T-cell (primary cell): ENCODE measurements at regions not wholly inside any gene's neighbourhood (a gene's known extent, or its start where the extent isn't known, plus 50 kb on each side); places are given as distances from the start of the nearest gene placed in this dataset.
A peak's percentile ranks its signal among the peaks of the same experiment; 100 is the strongest.
"Not testable (repeated sequence)": the region's sequence is repeated elsewhere in the genome, so short reads cannot be mapped to it uniquely, and the experiment has no call there.

Experiments used
- ATAC-seq, 4 experiments: fragments of 200-7000 bp in 3 of 4; fragments of 150-1000 bp in 1 of 4; cut with Tn5 transposase; replicated peaks in 1 of 4; 1 replicate in 3 of 4; 2 replicates in 1 of 4; pipeline ENCODE4 v1.10.0; 2021; ENCODE audit warnings: moderate library complexity in 3 of 4, mild to moderate bottlenecking in 2 of 4, moderate number of reproducible peaks in 1 of 4
- CTCF ChIA-PET, 2 donors: fragments of 300-600 bp; sonication (Branson Sonifier 250); formaldehyde crosslinking; loops; one replicate each; lab custom pipeline; 2022; ENCODE audit warnings: antibody characterized with exemption in 2 of 2; lab: Charles Lee
- POLR2A ChIA-PET, 2 donors: fragments of 300-600 bp; sonication (Branson Sonifier 250); formaldehyde crosslinking; loops; one replicate each; lab custom pipeline; 2022; ENCODE audit warnings: antibody characterized with exemption in 2 of 2; lab: Charles Lee
- DNase-seq, 35 experiments: peaks; one replicate each; pipeline versions ENCODE4 v3.0.0 to v3.0.0-alpha.2; 2013 to 2023
- H3K27ac ChIP-seq: one replicate; pipeline ENCODE4 v1.5.1; 2013; ENCODE audit warnings: low read length
- H3K27me3 ChIP-seq, 2 experiments: replicated peaks in 1 of 2; 1 replicate in 1 of 2; 2 replicates in 1 of 2; pipeline versions ENCODE4 v1.6.1 to v1.7.0; 2013; ENCODE audit warnings: low read length in 1 of 2, mixed read lengths in 1 of 2; ENCODE audit not compliant: control insufficient read depth in 2 of 2, insufficient read depth in 2 of 2; ENCODE audit errors: extremely low read depth in 1 of 2
- H3K36me3 ChIP-seq, 2 donors: 1 replicate in 1 of 2; 2 replicates in 1 of 2; pipeline versions ENCODE4 v1.6.1 to v1.7.0; 2013; ENCODE audit warnings: low read length in 1 of 2; ENCODE audit not compliant: control insufficient read depth in 2 of 2, insufficient read depth in 1 of 2; ENCODE audit errors: extremely low read depth in 1 of 2
- H3K4me1 ChIP-seq, 2 experiments: 1 replicate in 1 of 2; 2 replicates in 1 of 2; pipeline versions ENCODE4 v1.6.1 to v1.7.0; 2013; ENCODE audit warnings: low read length in 2 of 2, mixed read lengths in 1 of 2; ENCODE audit not compliant: insufficient read depth in 2 of 2, control insufficient read depth in 1 of 2; ENCODE audit errors: extremely low read depth in 1 of 2
- H3K4me3 ChIP-seq, 2 donors: 1 replicate in 1 of 2; 2 replicates in 1 of 2; pipeline versions ENCODE4 v1.5.1 to v1.7.0; 2013; ENCODE audit warnings: mild to moderate bottlenecking in 2 of 2, low read length in 1 of 2, moderate library complexity in 1 of 2; ENCODE audit not compliant: control insufficient read depth in 1 of 2; ENCODE audit errors: extremely low read depth in 1 of 2
- H3K9me3 ChIP-seq: 2 replicates; pipeline ENCODE4 v1.7.0; 2013
- H3K27ac Mint-ChIP-seq, 2 donors: one replicate each; pipeline ENCODE4 v1.8.0; 2020 to 2021; ENCODE audit warnings: mild to moderate bottlenecking in 2 of 2, mixed read lengths in 2 of 2
- H3K27me3 Mint-ChIP-seq, 2 donors: one replicate each; pipeline ENCODE4 v1.8.0; 2021 to 2022; ENCODE audit warnings: mixed read lengths in 2 of 2
- H3K36me3 Mint-ChIP-seq: one replicate; pipeline ENCODE4 v1.8.0; 2021; ENCODE audit warnings: mixed read lengths
- H3K4me1 Mint-ChIP-seq, 3 donors: one replicate each; pipeline ENCODE4 v1.8.0; 2020 to 2022; ENCODE audit warnings: mixed read lengths in 3 of 3, mild to moderate bottlenecking in 1 of 3
- H3K4me3 Mint-ChIP-seq, 3 donors: one replicate each; pipeline ENCODE4 v1.8.0; 2020 to 2022; ENCODE audit warnings: mild to moderate bottlenecking in 3 of 3, mixed read lengths in 3 of 3, moderate library complexity in 3 of 3
- H3K9me3 Mint-ChIP-seq, 3 donors: one replicate each; pipeline ENCODE4 v1.8.0; 2020 to 2022; ENCODE audit warnings: mixed read lengths in 3 of 3
- WGBS: methylation state at CpG from one replicate; pipeline ENCODE4 v1.1.5; 2013; ENCODE audit warnings: missing lambda C conversion rate; ENCODE audit not compliant: insufficient coverage; 5-methylcytosine and 5-hydroxymethylcytosine counted together

GRCh38 chr12:124471828-124472227 is 95.6 kb downstream of the NCOR2 start:
- no peak for DNase-seq
- Histone ChIP-seq H3K4me1 (peaks cover 1 to 14% of the 10 kb centered on the region in 2 experiments), H3K36me3 (peaks cover 31 to 51% of the 10 kb centered on the region in 2 donors), H3K27ac (no peak overlapping the region), H3K4me3 (no peak overlapping the region), H3K27me3 (no peaks in the 10 kb centered on the region), H3K9me3 (no peaks in the 10 kb centered on the region)
- Mint-ChIP-seq H3K27ac (no peak overlapping the region), H3K4me1 (peaks cover 3 to 29% (median 17%) of the 10 kb centered on the region in 3 donors), H3K27me3 (no peaks in the 10 kb centered on the region), H3K4me3 (no peak overlapping the region), H3K36me3 (peaks cover 58% of the 10 kb centered on the region), H3K9me3 (peaks cover 3 to 7% (median 7%) of the 10 kb centered on the region in 3 donors)
- no peak for ATAC-seq
- ChIA-PET CTCF (no interaction called here), POLR2A (no interaction called here)
- no CpG with 5 or more reads among the region's 2 CpGs for WGBS

- Mint-ChIP-seq H3K27me3 (no peaks in the 10 kb centered on the region), H3K36me3 (peaks cover 49% of the 10 kb centered on the region), H3K9me3 (peaks cover 3 to 7% (median 7%) of the 10 kb centered on the region in 3 donors), H3K4me1 (peaks cover 13 to 39% (median 27%) of the 10 kb centered on the region in 3 donors), H3K4me3 (no peak overlapping the region), H3K27ac (no peak overlapping the region)
- Histone ChIP-seq H3K4me3 (no peak overlapping the region), H3K9me3 (no peaks in the 10 kb centered on the region), H3K27ac (no peak overlapping the region), H3K36me3 (peaks cover 25 to 41% of the 10 kb centered on the region in 2 donors), H3K27me3 (no peaks in the 10 kb centered on the region), H3K4me1 (peaks cover 7 to 24% of the 10 kb centered on the region in 2 experiments)
- POLR2A ChIA-PET = no interaction called here
- WGBS = 97% methylated on average over 8 of the region's 10 CpGs
- CTCF ChIA-PET = no interaction called here
- ATAC-seq = no peak
- DNase-seq = no peak
Observed at GRCh38 chr12:124470806-124471205, 96.6 kb downstream of the NCOR2 start.

- no peak overlapping the region for H3K4me3 Mint-ChIP-seq
- no peaks in the 10 kb centered on the region for H3K27me3 Mint-ChIP-seq
- POLR2A ChIA-PET = no interaction called here
- Histone ChIP-seq H3K27ac (no peak overlapping the region), H3K9me3 (no peaks in the 10 kb centered on the region), H3K4me1 (peaks cover 10 to 30% of the 10 kb centered on the region in 2 experiments), H3K36me3 (peaks cover 28 to 39% of the 10 kb centered on the region in 2 donors), H3K4me3 (no peak overlapping the region), H3K27me3 (no peaks in the 10 kb centered on the region)
- ATAC-seq = no peak
- peaks cover 16 to 43% (median 34%) of the 10 kb centered on the region in 3 donors for H3K4me1 Mint-ChIP-seq
- DNase-seq = no peak
- no CpG with 5 or more reads among the region's 5 CpGs for WGBS
- peaks cover 48% of the 10 kb centered on the region for H3K36me3 Mint-ChIP-seq
- CTCF ChIA-PET = interaction anchor here (0.6 to 1.2 kb wide), 2 partner anchors 60 to 71 kb away, joined by 4 to 5 read pairs; no protein-coding TSS in a partner anchor
- peaks cover 3 to 7% (median 7%) of the 10 kb centered on the region in 3 donors for H3K9me3 Mint-ChIP-seq
- peak overlapping the region; percentile 13 to 58 for H3K27ac Mint-ChIP-seq
Observed at GRCh38 chr12:124470139-124470538, 97.3 kb downstream of the NCOR2 start.

- Histone ChIP-seq H3K4me3 (no peak overlapping the region), H3K27ac (peak overlapping the region; percentile 30), H3K9me3 (no peaks in the 10 kb centered on the region), H3K27me3 (no peaks in the 10 kb centered on the region), H3K36me3 (peaks cover 33 to 38% of the 10 kb centered on the region in 2 donors), H3K4me1 (peaks cover 10 to 38% of the 10 kb centered on the region in 2 experiments)
- Mint-ChIP-seq H3K9me3 (peaks cover 3 to 13% (median 7%) of the 10 kb centered on the region in 3 donors), H3K36me3 (peaks cover 48% of the 10 kb centered on the region), H3K27me3 (no peaks in the 10 kb centered on the region), H3K27ac (peak overlapping the region; percentile 58 to 74), H3K4me1 (peaks cover 23 to 51% (median 42%) of the 10 kb centered on the region in 3 donors), H3K4me3 (peak overlapping the region in 1 of 3 donors; percentile 34)
- DNase-seq (peak in 6 of 35 experiments; percentile 16 to 59 (median 36)), ATAC-seq (peak in 2 of 4 experiments; percentile 11 to 12)
- ChIA-PET CTCF (interaction anchor here in 1 of 2 donors (1.2 kb wide), 1 partner anchor 71 kb away, joined by 5 read pairs; no protein-coding TSS in a partner anchor), POLR2A (no interaction called here)
- 91% methylated on average over 6 of the region's 11 CpGs for WGBS
Observed at GRCh38 chr12:124469193-124469888, 98.1 kb downstream of the NCOR2 start.

GRCh38 chr12:124467549-124467948 is 99.9 kb downstream of the NCOR2 start:
- DNase-seq, H3K9me3 ChIP-seq, H3K27me3 ChIP-seq, H3K4me3 ChIP-seq, ATAC-seq, H3K27me3 Mint-ChIP-seq, CTCF ChIA-PET, H3K27ac ChIP-seq, H3K27ac Mint-ChIP-seq, H3K9me3 Mint-ChIP-seq, POLR2A ChIA-PET: not testable (repeated sequence)
- peaks cover 37% of the 10 kb centered on the region for H3K36me3 Mint-ChIP-seq
- Histone ChIP-seq H3K4me1 (peaks cover 10 to 44% of the 10 kb centered on the region in 2 experiments), H3K36me3 (peaks cover 22 to 26% of the 10 kb centered on the region in 2 donors)
- WGBS = no CpG with 5 or more reads among the region's 1 CpG
- peaks cover 32 to 59% (median 52%) of the 10 kb centered on the region in 3 donors for H3K4me1 Mint-ChIP-seq
- H3K4me3 Mint-ChIP-seq = peak overlapping the region in 1 of 3 donors; percentile 73

- H3K4me1 ChIP-seq = peaks cover 10 to 44% of the 10 kb centered on the region in 2 experiments
- peaks cover 36 to 66% (median 52%) of the 10 kb centered on the region in 3 donors for H3K4me1 Mint-ChIP-seq
- peaks cover 0 to 6% (median 0%) of the 10 kb centered on the region in 3 donors for H3K9me3 Mint-ChIP-seq
- ATAC-seq (peak; percentile 97 to 99 (median 98)), DNase-seq (peak; percentile 74 to 94 (median 88))
- peaks cover 35% of the 10 kb centered on the region for H3K36me3 Mint-ChIP-seq
- H3K36me3 ChIP-seq = peaks cover 18 to 28% of the 10 kb centered on the region in 2 donors
- peak overlapping the region; percentile 79 for H3K27ac ChIP-seq
- ChIA-PET CTCF (interaction anchor here (0.8 to 1.5 kb wide), 3 partner anchors 11 to 473 kb away, joined by 4 to 9 read pairs (median 4); no protein-coding TSS in a partner anchor), POLR2A (interaction anchor here in 1 of 2 donors (0.6 kb wide), 1 partner anchor 10 kb away, joined by 4 read pairs; no protein-coding TSS in a partner anchor)
- no peaks in the 10 kb centered on the region for H3K9me3 ChIP-seq
- WGBS = 7% methylated on average over 24 of the region's 29 CpGs
- H3K4me3 ChIP-seq = peak overlapping the region; percentile 2 to 46
- peak overlapping the region; percentile 57 to 73 (median 73) for H3K4me3 Mint-ChIP-seq
- no peaks in the 10 kb centered on the region for H3K27me3 Mint-ChIP-seq
- H3K27me3 ChIP-seq = no peaks in the 10 kb centered on the region
- H3K27ac Mint-ChIP-seq = peak overlapping the region; percentile 80
Observed at GRCh38 chr12:124466216-124467128, 100.9 kb downstream of the NCOR2 start.
